GM23248 (cell line): ENCODE measurements at regions not wholly inside any gene's neighbourhood (a gene's known extent, or its start where the extent isn't known, plus 50 kb on each side); places are given as distances from the start of the nearest gene placed in this dataset.

ENCODE experiments used
- DNase-seq: peaks from one replicate; pipeline ENCODE4 v3.0.0-alpha.2; 2015
- H2AFZ ChIP-seq: fragments of 200-600 bp; sonication (generic); 2 replicates; pipeline ENCODE4 v1.6.1; 2016; ENCODE audit warnings: antibody characterized with exemption
- H3F3A ChIP-seq: fragments of 200-600 bp; sonication (generic); 2 replicates; pipeline ENCODE4 v1.6.1; 2016; ENCODE audit warnings: mild to moderate bottlenecking, antibody characterized with exemption, mixed run types; ENCODE audit not compliant: insufficient read depth
- H3K27ac ChIP-seq: fragments of 200-600 bp; sonication (generic); 2 replicates; pipeline ENCODE4 v1.5.1; 2016; ENCODE audit warnings: mild to moderate bottlenecking
- H3K27me3 ChIP-seq: fragments of 200-600 bp; sonication (generic); replicated peaks from 2 replicates; pipeline ENCODE4 v1.6.1; 2016; ENCODE audit warnings: mild to moderate bottlenecking; ENCODE audit not compliant: insufficient read depth
- H3K36me3 ChIP-seq: fragments of 200-600 bp; sonication (generic); 2 replicates; pipeline ENCODE4 v1.6.1; 2016; ENCODE audit warnings: low read depth, mild to moderate bottlenecking
- H3K4me1 ChIP-seq: fragments of 200-600 bp; sonication (generic); 2 replicates; pipeline ENCODE4 v1.6.1; 2016; ENCODE audit warnings: mild to moderate bottlenecking; ENCODE audit not compliant: insufficient read depth
- H3K4me2 ChIP-seq: fragments of 200-600 bp; sonication (generic); one replicate; pipeline ENCODE4 v1.6.1; 2016; ENCODE audit warnings: mild to moderate bottlenecking; ENCODE audit not compliant: unreplicated experiment
- H3K4me3 ChIP-seq: fragments of 200-600 bp; sonication (generic); 2 replicates; pipeline ENCODE4 v1.5.1; 2016; ENCODE audit warnings: mild to moderate bottlenecking
- H3K79me2 ChIP-seq: fragments of 200-600 bp; sonication (generic); 2 replicates; pipeline ENCODE4 v1.6.1; 2016; ENCODE audit warnings: mild to moderate bottlenecking; ENCODE audit not compliant: insufficient read depth
- H3K9ac ChIP-seq: fragments of 200-600 bp; sonication (generic); 2 replicates; pipeline ENCODE4 v1.6.1; 2016; ENCODE audit warnings: mild to moderate bottlenecking
- H3K9me2 ChIP-seq: fragments of 200-600 bp; sonication (generic); 2 replicates; pipeline ENCODE4 v1.6.1; 2016; ENCODE audit warnings: mixed run types, mild to moderate bottlenecking, moderate library complexity; ENCODE audit not compliant: insufficient read depth
- H3K9me3 ChIP-seq: fragments of 200-600 bp; sonication (generic); one replicate; pipeline ENCODE4 v1.6.1; 2017; ENCODE audit warnings: low read depth
- H4K20me1 ChIP-seq: fragments of 200-600 bp; sonication (generic); 2 replicates; pipeline ENCODE4 v1.6.0; 2016; ENCODE audit not compliant: insufficient read depth
- EZH2 ChIP-seq: fragments of 200-600 bp; sonication (generic); IDR thresholded peaks from 2 replicates; pipeline ENCODE4 v1.6.1; 2018; ENCODE audit warnings: antibody characterized with exemption, mild to moderate bottlenecking; ENCODE audit not compliant: insufficient read depth, poor library complexity, severe bottlenecking
- EZH2phosphoT487 ChIP-seq: fragments of 200-600 bp; sonication (generic); IDR thresholded peaks from 2 replicates; pipeline ENCODE4 v1.6.1; 2018; ENCODE audit warnings: antibody characterized with exemption, moderate library complexity, mild to moderate bottlenecking, low read depth; ENCODE audit not compliant: insufficient read depth
- WGBS, 2 experiments: methylation state at CpG; one replicate each; pipeline ENCODE4 v1.1.6; 2015 to 2017; ENCODE audit warnings: low lambda C conversion rate in 2 of 2, low coverage in 1 of 2; ENCODE audit errors: missing lambda C conversion rate in 2 of 2; 5-methylcytosine and 5-hydroxymethylcytosine counted together
- in situ Hi-C: fragments of 300-500 bp; cut with MboI; formaldehyde crosslinking; loops from 2 replicates; pipeline ENCODE4 v1.15.0; 2020

DNA sequence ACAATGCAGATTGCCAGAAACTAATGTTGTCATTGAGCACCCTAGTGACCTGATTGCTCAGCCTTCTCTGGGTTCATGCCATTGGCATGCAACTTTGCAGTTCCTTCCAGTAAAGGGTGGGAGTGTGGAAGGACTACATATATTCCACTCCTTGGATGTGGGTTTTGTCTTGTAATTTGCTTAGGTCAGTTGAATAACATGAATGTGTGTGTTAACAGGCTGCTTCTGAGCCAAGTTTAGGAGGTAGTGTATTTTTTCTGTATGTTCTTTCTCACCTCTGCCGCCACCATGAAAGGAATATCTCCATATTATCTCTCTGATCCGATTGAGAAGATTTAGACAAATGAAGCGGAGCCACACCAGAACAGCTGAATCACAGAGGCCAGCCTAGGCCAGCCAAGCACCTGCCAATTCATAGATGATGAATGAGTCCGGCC is 1929.6 kb upstream of the CDH6 start:
- Histone ChIP-seq H3F3A (no peaks in the 10 kb centered on the region), H2AFZ (no peak overlapping the region), H3K9ac (no peak overlapping the region), H3K36me3 (no peaks in the 10 kb centered on the region), H3K9me3 (no peaks in the 10 kb centered on the region), H3K27ac (no peak overlapping the region), H3K4me3 (no peak overlapping the region), H3K9me2 (no peaks in the 10 kb centered on the region), H3K27me3 (no peaks in the 10 kb centered on the region), H3K79me2 (no peaks in the 10 kb centered on the region), H4K20me1 (no peaks in the 10 kb centered on the region), H3K4me1 (no peaks in the 10 kb centered on the region), H3K4me2 (no peak overlapping the region)
- WGBS, 2 experiments, result 18 to 25% methylated on average over 4 of the region's 4 CpGs
- DNase-seq, result no peak
- no peak for TF ChIP-seq EZH2
- no peak for TF ChIP-seq EZH2phosphoT487
- in situ Hi-C loops, result no loop called here

DNA sequence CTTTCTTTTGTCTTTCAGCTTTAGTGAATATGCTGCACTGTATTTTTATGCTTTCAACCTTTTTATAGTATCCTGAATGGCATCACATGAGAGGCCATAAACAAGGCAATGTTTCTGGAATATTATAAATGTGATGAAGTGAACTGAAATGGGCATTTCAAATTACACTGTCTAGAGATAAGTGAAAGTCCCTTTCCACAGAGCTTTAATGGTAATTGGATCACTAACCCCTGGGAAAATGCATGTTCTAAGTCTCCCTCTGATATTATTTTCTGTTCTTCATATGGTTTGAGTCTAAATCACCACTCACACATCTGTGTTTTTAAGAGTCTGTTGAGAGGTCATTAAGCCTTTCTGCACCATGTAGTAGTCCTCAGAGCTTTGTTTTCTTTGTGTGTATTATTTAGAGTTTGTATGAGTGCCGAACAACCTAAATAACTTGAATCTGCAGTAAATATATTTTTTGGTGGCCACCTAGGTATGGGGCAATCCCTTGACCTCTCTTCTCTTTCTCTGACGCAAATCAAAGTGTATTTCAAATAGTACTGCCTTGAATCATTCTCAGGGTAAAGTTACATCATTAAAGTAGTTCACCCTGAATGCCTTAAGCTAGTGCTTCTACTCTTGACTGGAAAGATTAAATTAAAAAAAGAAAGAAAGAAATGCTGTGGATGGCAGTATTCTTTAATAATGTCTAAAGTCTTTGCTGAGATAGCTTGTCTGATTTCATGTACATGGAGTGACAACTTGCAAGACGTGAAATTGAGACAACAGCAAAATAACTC is 1931.0 kb upstream of the CDH6 start:
- H3K4me2 ChIP-seq, result no peak overlapping the region
- H4K20me1 ChIP-seq, result no peaks in the 10 kb centered on the region
- no peaks in the 10 kb centered on the region for H3K9me2 ChIP-seq
- 15 to 18% methylated on average over 3 of the region's 3 CpGs for WGBS, 2 experiments
- H3F3A ChIP-seq, result no peaks in the 10 kb centered on the region
- H3K4me3 ChIP-seq, result no peak overlapping the region
- DNase-seq, result no peak
- H3K9ac ChIP-seq, result no peak overlapping the region
- no peaks in the 10 kb centered on the region for H3K4me1 ChIP-seq
- TF ChIP-seq EZH2phosphoT487, result no peak
- no peak for TF ChIP-seq EZH2
- no peak overlapping the region for H3K27ac ChIP-seq
- no peaks in the 10 kb centered on the region for H3K79me2 ChIP-seq
- no peaks in the 10 kb centered on the region for H3K36me3 ChIP-seq
- no peaks in the 10 kb centered on the region for H3K27me3 ChIP-seq
- H3K9me3 ChIP-seq, result no peaks in the 10 kb centered on the region
- H2AFZ ChIP-seq, result no peak overlapping the region
- in situ Hi-C loops, result no loop called here

DNA sequence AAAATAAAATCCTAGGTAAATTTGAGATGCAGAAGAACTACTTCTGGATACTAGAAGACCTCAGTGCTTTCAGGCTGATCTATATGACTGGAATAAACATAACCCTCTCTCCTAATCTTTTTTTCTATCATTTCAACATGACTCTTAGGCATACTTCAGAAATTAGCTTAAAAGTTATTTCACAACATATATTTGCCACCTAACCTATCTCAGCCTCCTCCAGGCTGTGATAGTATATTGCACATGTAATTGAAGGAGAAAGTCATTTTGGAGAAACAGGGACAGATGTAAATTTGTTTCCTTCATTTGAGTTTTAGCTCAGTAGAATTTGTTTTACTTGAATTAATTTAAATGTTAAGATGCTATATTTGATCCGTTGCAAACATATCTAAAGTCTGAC is 1932.3 kb upstream of the CDH6 start:
- H3K9ac ChIP-seq, result no peak overlapping the region
- H3K9me3 ChIP-seq, result no peaks in the 10 kb centered on the region
- no peak overlapping the region for H3K4me2 ChIP-seq
- H2AFZ ChIP-seq, result no peak overlapping the region
- no peak for DNase-seq
- WGBS, 2 experiments, result 26 to 35% methylated on average over 1 of the region's 1 CpG
- no peaks in the 10 kb centered on the region for H3K27me3 ChIP-seq
- no peak overlapping the region for H3K4me3 ChIP-seq
- in situ Hi-C loops, result no loop called here
- H3K79me2 ChIP-seq, result no peaks in the 10 kb centered on the region
- H3F3A ChIP-seq, result no peaks in the 10 kb centered on the region
- TF ChIP-seq EZH2phosphoT487, result no peak
- TF ChIP-seq EZH2, result no peak
- H4K20me1 ChIP-seq, result no peaks in the 10 kb centered on the region
- H3K36me3 ChIP-seq, result no peaks in the 10 kb centered on the region
- no peaks in the 10 kb centered on the region for H3K4me1 ChIP-seq
- no peak overlapping the region for H3K27ac ChIP-seq
- no peaks in the 10 kb centered on the region for H3K9me2 ChIP-seq

DNA sequence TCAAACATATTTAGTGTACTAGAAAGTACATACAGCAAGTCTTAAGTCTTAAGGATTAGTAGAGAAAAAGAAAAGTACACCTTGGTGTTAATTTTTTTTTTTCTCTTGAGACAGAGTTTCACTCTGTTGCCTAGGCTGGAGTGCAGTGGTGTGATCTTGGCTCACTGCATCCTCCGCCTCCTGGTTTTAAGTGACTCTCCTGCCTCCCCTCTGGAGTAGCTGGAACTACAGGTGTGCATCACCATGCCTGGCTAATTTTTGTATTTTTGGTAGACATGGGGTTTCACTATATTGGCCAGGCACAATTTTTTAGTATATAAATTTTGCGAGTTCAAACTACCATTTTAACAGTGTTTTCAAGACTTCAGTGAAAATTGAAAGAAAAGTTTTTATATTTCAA is 1941.1 kb upstream of the CDH6 start:
- H3K36me3 ChIP-seq, result no peaks in the 10 kb centered on the region
- H3K27me3 ChIP-seq, result no peaks in the 10 kb centered on the region
- no peaks in the 10 kb centered on the region for H4K20me1 ChIP-seq
- H3F3A ChIP-seq, result no peaks in the 10 kb centered on the region
- no peak for TF ChIP-seq EZH2phosphoT487
- in situ Hi-C loops, result no loop called here
- no peak overlapping the region for H3K4me3 ChIP-seq
- 4 to 12% methylated on average over 2 of the region's 2 CpGs for WGBS, 2 experiments
- no peaks in the 10 kb centered on the region for H3K9me3 ChIP-seq
- H3K4me1 ChIP-seq, result no peaks in the 10 kb centered on the region
- H3K79me2 ChIP-seq, result no peaks in the 10 kb centered on the region
- no peak overlapping the region for H2AFZ ChIP-seq
- no peaks in the 10 kb centered on the region for H3K9me2 ChIP-seq
- H3K27ac ChIP-seq, result no peak overlapping the region
- no peak overlapping the region for H3K4me2 ChIP-seq
- no peak for DNase-seq
- no peak overlapping the region for H3K9ac ChIP-seq
